ENCODE measurements at regions not wholly inside any gene's neighbourhood (a gene's known extent, or its start where the extent isn't known, plus 50 kb on each side); places are given as distances from the start of the nearest gene placed in this dataset.

DNA sequence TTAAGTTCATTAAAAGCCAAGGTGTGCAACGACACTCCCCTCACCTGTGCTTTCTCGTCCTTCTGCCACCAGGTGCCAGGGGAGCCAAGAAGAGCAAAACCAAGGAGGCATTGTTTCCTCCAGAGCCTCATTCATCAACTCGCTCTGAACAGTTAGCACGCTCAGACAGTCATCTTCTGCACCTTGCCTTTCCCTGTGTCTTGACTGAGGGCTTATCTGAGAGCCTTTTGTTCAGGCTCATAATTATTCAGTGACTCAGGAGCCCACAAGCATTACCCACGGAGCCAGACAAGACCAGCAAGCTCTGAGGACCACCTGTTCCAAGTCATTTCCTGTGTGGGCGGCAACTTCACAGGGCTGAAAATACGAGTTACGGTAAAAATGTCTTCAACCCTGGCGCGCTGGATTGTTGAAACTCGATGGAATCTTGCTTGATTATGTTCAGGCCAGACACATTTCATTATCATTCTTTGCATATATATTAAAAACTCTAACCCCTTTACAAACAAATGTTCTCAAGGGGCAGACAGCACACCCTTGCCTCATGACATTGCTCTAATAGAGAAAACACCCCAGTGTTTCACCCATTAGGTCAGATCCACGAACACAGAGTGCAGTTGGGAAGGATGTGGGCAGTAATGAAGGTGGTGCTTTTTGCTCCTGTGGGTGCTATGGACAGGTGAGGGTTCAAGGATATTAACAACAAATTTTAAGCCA lies 89.7 kb upstream of the RUNX1 start:
- no peak for DNase-seq

DNA sequence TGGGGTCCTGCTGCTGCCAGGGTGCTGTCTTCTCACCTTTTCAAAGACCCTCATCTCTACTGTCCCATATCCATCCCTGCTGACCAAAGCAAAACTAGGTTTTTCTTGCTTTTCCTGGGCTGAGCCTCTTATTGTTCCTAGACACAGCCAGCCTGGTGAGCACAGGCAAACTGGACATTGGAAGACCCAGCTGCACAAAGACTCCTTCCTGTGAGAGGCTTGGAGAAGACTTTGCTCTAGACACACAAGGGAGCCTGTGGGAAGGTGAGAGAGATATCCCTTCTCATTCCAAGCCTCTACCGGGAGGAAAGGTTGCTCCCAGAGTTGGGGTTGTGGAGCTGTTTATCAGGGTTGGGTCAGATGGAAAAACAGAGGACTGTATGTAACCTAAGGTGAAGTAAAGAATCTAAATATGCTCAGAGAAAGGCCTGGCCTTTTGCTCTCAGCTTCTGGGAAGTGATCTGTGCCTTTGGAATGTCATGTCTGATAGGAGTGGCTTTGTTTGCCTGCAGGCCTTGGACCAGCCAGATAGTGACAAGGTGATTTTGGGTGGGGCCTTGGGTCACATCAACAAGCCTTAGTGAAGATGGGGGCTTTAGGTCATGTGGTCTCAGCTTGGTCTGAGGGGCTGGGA lies 87.6 kb upstream of the RUNX1 start:
- no peak for DNase-seq

DNA sequence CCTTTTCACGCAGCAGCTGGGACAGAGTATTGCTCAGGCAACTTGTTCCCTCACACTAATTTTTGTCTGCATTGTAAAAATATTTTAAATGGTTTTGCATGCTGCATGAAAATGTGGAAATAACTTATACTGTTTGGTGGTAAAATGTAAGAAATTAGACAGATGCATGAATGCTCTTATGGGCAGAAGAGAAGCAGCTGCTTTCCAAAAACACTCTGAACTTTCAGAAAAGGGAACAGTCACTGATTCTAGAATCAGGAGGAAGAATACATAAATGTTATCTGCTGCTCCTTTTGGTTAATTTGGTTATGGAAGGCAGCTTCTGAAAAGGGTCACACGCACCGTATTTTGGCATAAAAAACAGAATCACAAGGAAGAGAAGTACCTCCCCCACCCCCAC lies 87.0 kb upstream of the RUNX1 start:
- DNase-seq: no peak

DNA sequence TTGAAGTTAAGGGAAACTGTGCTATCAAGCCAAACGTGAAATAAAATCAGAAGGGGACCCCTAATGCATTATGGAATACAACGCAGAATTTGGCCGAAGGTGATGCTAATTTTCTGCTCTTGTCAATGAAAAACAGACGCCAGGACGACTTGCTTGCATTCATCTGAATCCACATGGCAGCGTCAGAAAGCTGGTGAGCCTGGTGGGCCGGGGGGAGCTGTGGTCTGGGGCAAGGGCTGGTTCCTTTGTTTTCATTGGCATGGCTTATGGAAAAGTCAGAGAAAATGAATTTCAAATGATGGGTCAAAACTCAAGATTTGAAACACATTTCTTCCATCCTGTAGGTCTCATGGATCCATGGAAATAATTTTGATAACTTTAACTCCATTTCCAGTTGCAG lies 86.4 kb upstream of the RUNX1 start:
- DNase-seq: no peak

DNA sequence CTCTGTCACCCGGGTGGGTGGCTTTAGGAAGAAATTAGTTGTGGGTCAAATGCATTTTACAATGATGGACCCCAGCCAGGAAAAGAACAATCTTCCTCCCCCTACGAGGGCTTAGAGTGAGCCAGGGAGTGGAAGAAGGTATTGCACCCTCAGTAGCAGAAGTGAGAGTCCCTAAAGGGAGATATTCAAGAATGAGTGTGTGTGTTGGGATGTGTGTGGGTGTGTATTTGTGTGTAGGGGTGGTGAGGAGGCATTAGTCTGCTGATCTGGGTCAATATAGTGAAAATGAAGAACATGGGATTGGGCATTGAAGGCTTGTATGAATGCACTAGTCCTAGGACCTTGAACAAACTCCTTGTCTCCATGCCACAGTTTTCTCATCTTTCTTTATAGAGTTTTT lies 85.2 kb upstream of the RUNX1 start:
- no peak for DNase-seq

DNA sequence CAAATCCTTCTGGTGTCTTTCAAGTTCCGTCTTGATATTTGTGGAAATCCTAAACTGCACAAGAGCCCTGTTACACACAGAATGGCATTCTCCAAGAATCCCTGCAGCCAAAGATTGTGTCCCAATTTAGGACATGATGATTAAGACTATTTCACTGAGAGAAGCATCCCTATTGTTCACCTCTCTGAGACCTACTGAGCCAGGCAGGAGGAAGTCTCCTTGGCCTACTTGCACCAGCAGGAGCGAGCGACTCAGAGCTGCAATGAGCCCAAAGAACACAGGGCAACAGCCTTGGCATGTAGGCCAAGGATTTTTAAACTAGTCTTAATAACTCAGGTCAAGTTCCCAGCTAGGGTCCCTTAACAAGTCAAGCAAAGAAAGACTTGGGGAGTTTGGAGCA lies 79.4 kb upstream of the RUNX1 start:
- DNase-seq: no peak

DNA sequence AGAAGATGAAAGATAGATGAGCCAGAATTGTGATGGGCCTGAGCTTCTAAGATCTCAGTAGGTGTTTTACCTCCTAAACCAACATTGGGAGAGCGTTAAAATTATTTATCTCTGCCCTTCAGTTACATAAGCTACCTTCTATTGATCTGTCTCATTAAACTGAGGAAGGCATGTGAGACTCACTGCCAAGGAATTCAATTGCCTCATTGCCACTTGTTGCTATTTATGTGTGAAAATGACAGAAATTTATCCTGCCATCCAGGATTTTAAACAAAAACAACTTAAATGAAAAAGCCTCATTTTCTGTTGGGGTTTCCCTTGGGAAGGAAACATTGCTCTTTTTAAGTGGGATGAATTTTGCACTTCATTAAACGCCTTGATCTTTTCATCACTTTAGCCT lies 78.7 kb upstream of the RUNX1 start:
- DNase-seq: no peak

DNA sequence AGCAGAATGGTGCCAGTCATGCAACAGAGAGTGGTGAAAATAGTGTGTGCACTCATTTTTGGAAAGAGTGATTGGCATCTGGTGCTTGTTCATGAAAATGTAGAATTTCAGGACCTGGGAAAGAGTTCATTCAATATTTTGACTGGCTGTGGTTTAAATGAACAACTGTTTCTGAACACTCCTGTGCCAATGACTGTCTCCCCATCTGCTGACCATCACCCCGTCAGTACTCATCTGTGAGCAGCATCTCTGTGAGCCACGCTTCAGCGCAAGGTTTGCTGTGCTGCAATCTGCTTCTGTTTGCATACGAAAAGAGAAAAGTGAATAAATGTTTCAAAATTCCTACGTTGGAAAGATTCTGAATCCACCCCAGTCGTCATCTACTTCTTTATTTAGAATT lies 77.9 kb upstream of the RUNX1 start:
- DNase-seq: no peak

DNA sequence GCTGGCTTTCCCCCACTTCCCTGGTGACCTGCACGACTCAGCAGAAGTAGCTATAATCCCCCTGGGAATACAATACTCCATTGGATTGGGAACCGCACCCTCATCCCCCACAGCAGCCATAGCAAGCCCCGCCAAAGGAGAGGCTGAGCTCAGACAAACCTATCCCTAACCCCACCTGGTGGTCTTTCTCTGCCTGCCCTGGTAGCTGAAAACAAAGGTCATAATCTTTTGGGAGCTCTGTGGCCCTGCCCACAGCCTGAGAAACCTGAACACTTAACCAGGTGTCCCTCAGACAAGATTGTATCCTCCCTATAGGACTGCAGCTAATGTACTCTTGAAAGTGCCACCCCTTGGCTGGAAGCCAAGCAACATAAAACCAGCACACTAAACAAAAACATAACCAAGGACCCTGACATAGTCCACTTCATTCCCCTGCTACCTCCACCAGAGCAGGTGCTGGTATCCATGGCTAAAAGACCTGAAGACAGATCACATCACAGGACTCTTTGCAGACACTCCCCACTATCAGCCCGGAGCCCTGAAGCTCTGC lies 71.6 kb upstream of the RUNX1 start:
- peak; percentile 45 for DNase-seq

DNA sequence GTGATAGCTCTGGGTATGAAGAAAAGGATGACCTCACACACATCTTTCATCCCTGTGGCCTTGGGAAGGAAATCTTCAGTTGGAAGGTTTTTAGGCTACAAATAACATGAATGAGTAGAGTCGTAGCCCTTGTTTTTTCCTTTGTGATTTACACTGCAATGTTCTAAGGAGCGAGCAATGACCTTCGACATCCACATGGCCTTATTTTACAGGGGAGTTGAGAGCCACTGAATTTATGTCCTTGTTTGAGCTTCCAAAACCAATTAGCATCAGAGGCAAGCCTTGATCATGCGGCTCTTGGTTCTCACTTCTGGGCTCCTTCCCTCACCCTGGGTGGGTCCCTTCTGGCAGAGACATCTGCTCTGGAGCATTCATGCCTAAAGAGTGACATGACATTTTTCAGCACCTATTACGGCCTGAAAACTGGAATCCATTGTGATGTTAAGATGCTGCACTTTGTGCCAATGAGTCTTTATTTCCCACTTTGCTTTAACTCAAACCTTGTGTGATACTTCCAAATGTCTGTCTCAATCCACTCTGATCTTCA lies 70.5 kb upstream of the RUNX1 start:
- DNase-seq: peak; percentile 10

DNA sequence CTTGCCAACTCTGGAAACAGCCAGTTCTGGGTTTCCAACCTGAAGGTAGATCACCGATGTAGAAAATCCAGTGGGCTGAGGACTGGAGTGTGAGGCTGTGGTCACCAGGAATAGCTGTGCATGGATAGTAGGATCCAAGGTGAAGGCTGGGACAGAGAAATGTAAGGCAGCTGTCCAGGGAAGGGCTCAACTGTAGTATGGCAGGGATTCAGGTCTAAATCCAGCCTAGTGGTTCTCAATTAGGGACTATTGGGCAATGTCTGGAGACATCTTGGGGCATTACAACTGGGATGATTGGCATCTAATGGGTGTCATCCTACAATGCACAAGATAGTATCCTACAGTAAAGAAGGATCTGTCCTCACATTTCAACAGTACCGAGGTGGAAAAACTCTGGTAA lies 67.7 kb upstream of the RUNX1 start:
- no peak for DNase-seq

DNA sequence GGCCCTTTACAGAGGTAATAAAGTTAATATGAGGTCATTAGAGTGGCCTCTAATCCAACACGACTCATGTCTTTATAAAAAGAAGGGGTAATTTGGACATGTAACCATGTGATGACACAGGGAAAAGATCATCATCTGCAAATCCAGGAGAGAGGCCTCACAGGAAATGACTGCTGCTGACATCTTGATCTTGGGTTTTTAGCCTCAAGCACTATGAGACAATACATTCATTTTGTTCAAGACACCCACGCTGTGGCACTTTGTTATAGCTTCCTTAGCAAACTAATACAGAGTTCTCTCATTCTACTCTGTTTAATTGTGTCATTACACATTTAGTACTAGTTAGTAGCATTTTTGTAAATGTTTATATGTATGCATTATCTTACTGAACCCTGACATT lies 64.0 kb upstream of the RUNX1 start:
- DNase-seq: no peak

DNA sequence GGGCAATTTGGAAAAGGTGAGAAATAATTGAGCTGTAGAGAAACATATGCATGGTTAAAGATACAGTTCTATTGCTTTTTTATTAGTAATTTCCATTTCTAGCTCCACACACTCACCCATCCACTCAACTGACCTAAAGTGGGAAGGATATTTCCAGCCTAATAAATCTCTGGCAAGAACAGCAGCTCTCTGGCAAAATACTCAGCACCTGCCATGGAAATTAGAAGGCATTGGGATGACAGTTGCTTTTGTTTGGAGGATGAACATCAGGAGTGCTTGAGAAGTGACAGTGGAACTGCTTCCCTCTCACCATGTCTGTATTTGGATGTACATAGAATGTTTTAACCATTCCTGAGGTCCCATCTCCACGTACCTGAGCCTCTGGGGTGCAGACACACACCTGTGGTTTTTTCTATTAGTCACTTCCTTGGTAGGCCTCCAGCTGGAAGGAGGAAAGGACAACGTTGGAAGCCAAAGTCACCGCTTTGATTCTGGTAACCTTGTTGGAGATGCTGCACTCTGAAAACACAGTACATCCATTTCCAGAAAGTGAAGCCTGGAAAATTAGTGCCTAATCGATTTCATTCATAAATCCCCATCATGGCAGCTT lies 62.3 kb upstream of the RUNX1 start:
- DNase-seq: no peak

DNA sequence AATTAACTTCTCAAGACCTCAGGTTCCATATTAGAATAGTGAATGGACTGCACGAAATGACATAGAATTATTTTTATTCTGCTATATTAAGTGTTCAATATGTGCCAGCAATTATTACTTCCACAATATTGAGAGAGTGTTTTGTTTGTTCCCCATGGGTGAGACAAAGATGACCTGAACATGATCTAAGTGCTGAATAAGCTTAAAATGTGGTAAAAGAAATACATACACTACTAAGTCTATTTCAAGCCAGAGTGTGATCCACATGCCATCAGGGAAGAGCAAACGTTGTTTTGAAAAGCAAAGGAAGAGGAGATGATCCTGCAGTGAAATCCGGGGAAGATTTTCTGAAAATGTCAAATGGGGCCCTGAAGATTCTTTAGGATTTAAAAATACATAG lies 59.8 kb upstream of the RUNX1 start:
- DNase-seq: no peak

DNA sequence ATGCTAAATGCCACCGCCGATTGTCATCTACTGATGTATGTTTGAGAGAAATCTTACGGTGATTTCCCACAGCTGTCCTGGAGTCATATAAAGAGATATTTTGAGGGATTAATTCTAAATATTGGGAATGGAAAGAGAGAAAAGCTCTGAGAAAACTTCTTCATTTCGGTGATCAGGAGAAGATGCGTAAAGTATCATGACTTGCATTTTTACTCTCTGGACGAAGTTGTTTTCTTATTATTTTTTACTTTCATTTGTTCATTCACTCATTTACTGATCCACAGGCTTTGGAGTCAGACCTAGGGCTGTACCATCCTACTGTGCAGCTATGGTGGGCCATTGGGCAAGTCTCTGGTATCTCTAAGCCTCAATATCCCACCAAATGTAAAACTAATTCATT lies 58.4 kb upstream of the RUNX1 start:
- DNase-seq: no peak

DNA sequence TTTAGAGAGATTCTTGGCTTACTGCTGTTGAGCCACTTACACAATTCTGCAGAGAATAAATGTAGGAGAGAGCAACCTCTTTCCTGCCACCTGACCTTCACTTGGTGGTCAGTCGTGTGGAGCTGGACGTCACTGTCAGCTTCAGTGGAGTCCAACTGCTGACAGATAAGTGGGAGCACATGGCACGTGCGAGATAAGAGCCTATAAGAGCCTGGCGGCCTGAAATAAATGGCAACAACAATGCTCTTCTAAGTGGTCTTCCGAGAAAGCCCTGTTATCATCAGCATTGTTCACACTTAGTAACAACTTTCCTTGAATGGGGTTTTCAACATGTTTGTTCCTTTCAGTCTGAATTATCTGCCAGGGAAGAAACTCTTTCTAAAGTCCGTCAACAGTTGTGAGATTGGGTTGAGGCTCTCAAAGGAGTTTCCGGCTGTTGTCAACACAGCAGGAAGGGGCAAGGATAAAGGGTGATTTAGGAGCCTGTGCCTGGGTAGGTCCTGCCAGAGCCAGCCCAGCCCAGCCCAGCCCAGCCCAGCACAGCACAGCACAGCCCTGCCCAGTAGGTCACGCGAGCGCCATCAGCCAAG lies 57.2 kb upstream of the RUNX1 start:
- DNase-seq: no peak

DNA sequence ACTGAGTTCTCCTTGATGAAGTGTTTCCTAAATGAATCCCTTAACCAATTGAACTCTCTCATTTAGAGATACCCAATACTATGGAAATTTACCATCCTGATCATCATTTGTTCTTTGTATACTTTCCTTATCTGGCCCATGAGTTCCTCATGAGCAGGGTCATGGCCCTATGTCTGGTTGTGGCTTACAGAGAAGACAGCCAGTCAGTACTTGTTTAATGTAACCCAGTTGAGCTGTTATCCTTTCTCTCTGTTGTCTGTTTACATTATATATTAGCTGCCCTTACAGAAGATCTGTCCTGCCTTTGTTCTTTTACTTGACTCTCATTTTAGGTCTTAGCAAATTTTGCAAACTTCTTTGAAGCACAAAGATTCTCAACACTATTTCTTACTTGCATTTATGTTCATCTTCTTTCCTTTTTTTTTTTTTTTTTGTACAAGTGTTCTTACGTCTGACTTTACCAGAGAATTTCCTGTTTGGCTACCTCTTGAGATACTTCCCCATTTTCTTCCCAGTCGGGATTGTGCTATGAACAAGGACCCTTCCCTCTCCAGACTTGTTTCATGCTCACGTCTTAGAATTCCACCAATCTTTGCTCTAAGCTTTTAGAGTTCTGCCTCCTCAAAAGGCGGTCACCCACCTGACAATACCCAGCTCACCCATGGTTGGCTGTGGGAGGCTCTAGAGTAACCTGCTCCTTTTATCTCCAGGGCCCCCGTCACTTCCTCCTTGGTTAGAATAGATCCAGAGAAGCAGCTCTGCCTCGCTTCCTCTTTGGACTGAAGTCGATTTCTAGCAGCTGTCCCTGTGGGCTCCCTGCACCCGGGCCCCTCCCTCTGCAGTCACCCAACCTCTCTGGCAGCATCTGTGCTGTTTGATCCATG lies 53.6 kb upstream of the RUNX1 start:
- peak; percentile 86 for DNase-seq

DNA sequence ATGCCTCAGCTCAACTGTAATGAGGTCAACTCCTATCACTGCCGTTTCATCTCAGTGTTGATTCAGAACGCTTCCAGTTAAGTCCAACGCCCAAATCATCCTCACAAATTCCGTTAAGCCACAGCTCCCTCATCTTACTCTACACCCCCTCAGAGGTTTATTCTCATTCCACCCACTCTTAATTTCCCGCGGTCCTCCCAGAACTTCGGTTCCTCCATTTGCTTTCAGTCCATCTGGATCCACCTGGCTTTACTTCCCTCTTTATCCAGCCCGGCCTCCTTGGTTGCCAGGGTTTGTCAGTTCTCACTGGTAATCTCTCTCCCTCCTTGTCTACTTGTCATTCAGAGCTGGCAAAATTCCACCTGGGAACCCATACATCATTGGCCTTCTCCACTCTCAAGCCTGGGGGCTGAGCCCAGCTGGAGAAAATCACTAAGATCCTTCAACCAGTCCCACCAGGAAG lies 51.3 kb upstream of the RUNX1 start:
- peak; percentile 35 for DNase-seq

DNA sequence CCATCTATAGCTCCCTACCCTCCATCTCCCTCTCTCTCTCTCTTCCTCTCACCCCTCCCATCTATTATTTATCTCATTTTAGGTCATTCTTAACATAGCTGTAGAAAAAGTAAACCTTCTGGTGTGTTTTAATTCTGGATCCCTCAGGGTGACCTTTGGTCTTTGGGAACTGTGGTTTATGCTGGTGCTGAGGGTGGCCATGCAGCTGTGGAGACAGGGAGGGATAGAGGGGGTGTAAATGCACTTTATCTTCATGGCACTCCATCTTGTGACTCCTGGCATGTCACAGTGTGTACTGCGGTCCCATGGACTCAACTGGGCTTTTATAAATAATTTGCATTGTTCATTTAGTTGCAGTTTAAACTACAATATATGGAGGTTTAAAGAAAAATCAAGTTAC lies 50.2 kb upstream of the RUNX1 start:
- no peak for DNase-seq

Data from NCI-H82 (cell line).